Caco-2 (cell line): ENCODE measurements at regions not wholly inside any gene's neighbourhood (a gene's known extent, or its start where the extent isn't known, plus 50 kb on each side); places are given as distances from the start of the nearest gene placed in this dataset.

ENCODE experiments used
- BruUV-seq: library from RNA; stranded (reverse); fragments of 400-500 nt; replicated peaks from 2 replicates; lab custom pipeline; 2021; lab: Mats Ljungman, UMichigan
- CTCF ChIA-PET: fragments of 300-600 bp; sonication (Branson Sonifier 250); formaldehyde crosslinking; loops from one replicate; lab custom pipeline; 2022; ENCODE audit warnings: antibody characterized with exemption; lab: Charles Lee
- POLR2A ChIA-PET: fragments of 300-600 bp; sonication (Branson Sonifier 250); formaldehyde crosslinking; loops from one replicate; lab custom pipeline; 2022; ENCODE audit warnings: antibody characterized with exemption; lab: Charles Lee
- DNase-seq, 2 experiments: peaks; one replicate each; pipeline versions ENCODE4 v3.0.0 to v3.0.0-alpha.2; 2020 to 2022
- H3K27me3 ChIP-seq: replicated peaks from 2 replicates; pipeline ENCODE4 v1.6.0; 2011; ENCODE audit warnings: low read length; ENCODE audit not compliant: control insufficient read depth, insufficient read depth
- H3K36me3 ChIP-seq: 2 replicates; pipeline ENCODE4 v1.5.1; 2011; ENCODE audit warnings: low read length; ENCODE audit not compliant: control insufficient read depth, insufficient read depth
- H3K4me1 ChIP-seq: fragments of 250-450 bp; sonication (Bioruptor Pico); 2 replicates; pipeline ENCODE4 v1.5.1; 2020; ENCODE audit warnings: mild to moderate bottlenecking
- H3K4me3 ChIP-seq: 2 replicates; pipeline ENCODE4 v1.5.1; 2011; ENCODE audit warnings: low read depth, mild to moderate bottlenecking, control low read depth, low read length
- H3K9me3 ChIP-seq: fragments of 250-450 bp; sonication (Bioruptor Pico); 2 replicates; pipeline ENCODE4 v1.5.1; 2020; ENCODE audit warnings: mild to moderate bottlenecking, moderate library complexity
- H3K27ac Mint-ChIP-seq: one replicate; pipeline ENCODE4 v1.8.0; 2022; ENCODE audit warnings: mixed read lengths; ENCODE audit not compliant: unreplicated experiment
- H3K27me3 Mint-ChIP-seq: one replicate; pipeline ENCODE4 v1.8.0; 2022; ENCODE audit warnings: mixed read lengths; ENCODE audit not compliant: insufficient read depth, unreplicated experiment
- H3K36me3 Mint-ChIP-seq: one replicate; pipeline ENCODE4 v1.8.0; 2022; ENCODE audit warnings: mild to moderate bottlenecking, mixed read lengths; ENCODE audit not compliant: insufficient read depth, unreplicated experiment
- H3K4me1 Mint-ChIP-seq: one replicate; pipeline ENCODE4 v1.8.0; 2022; ENCODE audit warnings: low read depth, mixed read lengths; ENCODE audit not compliant: unreplicated experiment
- H3K4me3 Mint-ChIP-seq: one replicate; pipeline ENCODE4 v1.8.0; 2022; ENCODE audit warnings: mild to moderate bottlenecking, moderate library complexity, mixed read lengths; ENCODE audit not compliant: unreplicated experiment
- H3K9me3 Mint-ChIP-seq: one replicate; pipeline ENCODE4 v1.8.0; 2022; ENCODE audit warnings: mixed read lengths; ENCODE audit not compliant: unreplicated experiment
- CTCF ChIP-seq, 2 experiments: fragments of 200-600 bp in 1 of 2; IDR thresholded peaks; 1 replicate in 1 of 2; 2 replicates in 1 of 2; pipeline versions ENCODE4 v1.5.1 to v1.8.0; 2011 to 2022; ENCODE audit warnings: antibody characterized with exemption in 1 of 2, control low read depth in 1 of 2, inconsistent platforms in 1 of 2, low read depth in 1 of 2, low read length in 1 of 2, mild to moderate bottlenecking in 1 of 2, moderate library complexity in 1 of 2; ENCODE audit not compliant: insufficient read depth in 1 of 2, severe bottlenecking in 1 of 2, unreplicated experiment in 1 of 2
- intact Hi-C: fragments of 100-400 bp; cut with micrococcal nuclease; formaldehyde crosslinking; loops from one replicate; pipeline ENCODE4 v1.10.0; 2022; ENCODE audit not compliant: unreplicated experiment

- H3K9me3 Mint-ChIP-seq: no peaks in the 10 kb centered on the region
- peaks cover 18% of the 10 kb centered on the region for H3K4me1 Mint-ChIP-seq
- POLR2A ChIA-PET: no interaction called here
- H3K27ac Mint-ChIP-seq: no peak overlapping the region
- Histone ChIP-seq H3K36me3 (no peaks in the 10 kb centered on the region), H3K9me3 (no peaks in the 10 kb centered on the region), H3K4me3 (no peak overlapping the region), H3K27me3 (no peaks in the 10 kb centered on the region), H3K4me1 (peaks cover 9% of the 10 kb centered on the region)
- H3K27me3 Mint-ChIP-seq: no peaks in the 10 kb centered on the region
- intact Hi-C loops: no loop called here
- no TSS peak for BruUV-seq
- H3K36me3 Mint-ChIP-seq: no peaks in the 10 kb centered on the region
- DNase-seq: no peak
- CTCF ChIA-PET: no interaction called here
- no peak for TF ChIP-seq CTCF (IDR thresholded peaks at IDR 0.05; ENCODE audit: insufficient read depth in 1 of 2, low read depth in 1 of 2, low read length in 1 of 2, severe bottlenecking in 1 of 2, unreplicated experiment in 1 of 2)
- no peak overlapping the region for H3K4me3 Mint-ChIP-seq
These were observed 149.0 kb upstream of the GLI2 start for GRCh38 chr2:120586507-120587278.

GRCh38 chr2:120587279-120587996 lies 148.2 kb upstream of the GLI2 start:
- H3K36me3 ChIP-seq: no peaks in the 10 kb centered on the region
- Mint-ChIP-seq H3K4me3 (no peak overlapping the region), H3K27me3 (no peaks in the 10 kb centered on the region), H3K9me3 (no peaks in the 10 kb centered on the region), H3K4me1 (peaks cover 18% of the 10 kb centered on the region), H3K27ac (no peak overlapping the region), H3K36me3 (no peaks in the 10 kb centered on the region)
- no peaks in the 10 kb centered on the region for H3K9me3 ChIP-seq
- BruUV-seq: no TSS peak
- ChIA-PET POLR2A (no interaction called here), CTCF (no interaction called here)
- DNase-seq: no peak
- no peak overlapping the region for H3K4me3 ChIP-seq
- TF ChIP-seq CTCF (IDR thresholded peaks at IDR 0.05; ENCODE audit: insufficient read depth in 1 of 2, low read depth in 1 of 2, low read length in 1 of 2, severe bottlenecking in 1 of 2, unreplicated experiment in 1 of 2): no peak
- H3K4me1 ChIP-seq: peaks cover 9% of the 10 kb centered on the region
- intact Hi-C loops: no loop called here
- H3K27me3 ChIP-seq: no peaks in the 10 kb centered on the region

GRCh38 chr2:120587997-120588336 lies 147.7 kb upstream of the GLI2 start:
- CTCF ChIA-PET: no interaction called here
- Mint-ChIP-seq H3K27ac (no peak overlapping the region), H3K4me3 (no peak overlapping the region), H3K9me3 (no peaks in the 10 kb centered on the region), H3K4me1 (peaks cover 18% of the 10 kb centered on the region), H3K27me3 (no peaks in the 10 kb centered on the region), H3K36me3 (no peaks in the 10 kb centered on the region)
- H3K4me3 ChIP-seq: no peak overlapping the region
- no peaks in the 10 kb centered on the region for H3K9me3 ChIP-seq
- no peaks in the 10 kb centered on the region for H3K36me3 ChIP-seq
- no peak for DNase-seq
- BruUV-seq: no TSS peak
- H3K4me1 ChIP-seq: peaks cover 9% of the 10 kb centered on the region
- no peak for TF ChIP-seq CTCF (IDR thresholded peaks at IDR 0.05; ENCODE audit: insufficient read depth in 1 of 2, low read depth in 1 of 2, low read length in 1 of 2, severe bottlenecking in 1 of 2, unreplicated experiment in 1 of 2)
- POLR2A ChIA-PET: no interaction called here
- intact Hi-C loops: no loop called here
- no peaks in the 10 kb centered on the region for H3K27me3 ChIP-seq
